T-helper 17 cell (primary cell): ENCODE measurements at regions not wholly inside any gene's neighbourhood (a gene's known extent, or its start where the extent isn't known, plus 50 kb on each side); places are given as distances from the start of the nearest gene placed in this dataset.

ENCODE experiments used
- ATAC-seq: fragments of 150-1000 bp; cut with Tn5 transposase; 2 replicates; pipeline ENCODE4 v1.10.0; 2021; ENCODE audit warnings: mild to moderate bottlenecking, moderate library complexity
- DNase-seq, 3 donors: peaks; one replicate each; pipeline versions ENCODE4 v3.0.0 to v3.0.0-alpha.2; 2020 to 2021
- H3K9me3 ChIP-seq: one replicate; pipeline ENCODE4 v1.7.0; 2013; ENCODE audit warnings: low read length, mild to moderate bottlenecking; ENCODE audit not compliant: control insufficient read depth, poor library complexity, severe bottlenecking
- H3K27ac Mint-ChIP-seq: one replicate; pipeline ENCODE4 v1.8.0; 2022; ENCODE audit warnings: mild to moderate bottlenecking, moderate library complexity, mixed read lengths
- H3K27me3 Mint-ChIP-seq: one replicate; pipeline ENCODE4 v1.8.0; 2022; ENCODE audit warnings: mixed read lengths
- H3K36me3 Mint-ChIP-seq: one replicate; pipeline ENCODE4 v1.8.0; 2022; ENCODE audit warnings: low read depth, mixed read lengths
- H3K4me1 Mint-ChIP-seq: one replicate; pipeline ENCODE4 v1.8.0; 2022; ENCODE audit warnings: mild to moderate bottlenecking, mixed read lengths
- H3K4me3 Mint-ChIP-seq: one replicate; pipeline ENCODE4 v1.8.0; 2022; ENCODE audit warnings: mild to moderate bottlenecking, moderate library complexity, mixed read lengths

GRCh38 chr9:107881626-107882300, 392.2 kb upstream of the KLF4 start:
- Mint-ChIP-seq H3K4me1 (no peaks in the 10 kb centered on the region), H3K27ac (no peak overlapping the region), H3K36me3 (no peaks in the 10 kb centered on the region), H3K4me3 (no peak overlapping the region), H3K27me3 (no peaks in the 10 kb centered on the region)
- DNase-seq (no peak), ATAC-seq (no peak)
- no peaks in the 10 kb centered on the region for H3K9me3 ChIP-seq

GRCh38 chr9:107878462-107878861, 388.9 kb upstream of the KLF4 start:
- no peak overlapping the region for H3K4me3 Mint-ChIP-seq
- H3K27me3 Mint-ChIP-seq = no peaks in the 10 kb centered on the region
- no peaks in the 10 kb centered on the region for H3K36me3 Mint-ChIP-seq
- ATAC-seq = no peak
- no peaks in the 10 kb centered on the region for H3K4me1 Mint-ChIP-seq
- no peak overlapping the region for H3K27ac Mint-ChIP-seq
- H3K9me3 ChIP-seq = no peaks in the 10 kb centered on the region
- DNase-seq = no peak

- Mint-ChIP-seq H3K36me3 (no peaks in the 10 kb centered on the region), H3K27ac (no peak overlapping the region), H3K27me3 (no peaks in the 10 kb centered on the region), H3K4me3 (no peak overlapping the region), H3K4me1 (no peaks in the 10 kb centered on the region)
- no peak for ATAC-seq
- DNase-seq = no peak
- no peaks in the 10 kb centered on the region for H3K9me3 ChIP-seq
Measured at GRCh38 chr9:107875571-107875980, 386.0 kb upstream of the KLF4 start.

GRCh38 chr9:107874591-107875369, 385.2 kb upstream of the KLF4 start:
- H3K27me3 Mint-ChIP-seq = no peaks in the 10 kb centered on the region
- no peaks in the 10 kb centered on the region for H3K4me1 Mint-ChIP-seq
- H3K36me3 Mint-ChIP-seq = no peaks in the 10 kb centered on the region
- no peaks in the 10 kb centered on the region for H3K9me3 ChIP-seq
- no peak overlapping the region for H3K27ac Mint-ChIP-seq
- DNase-seq (no peak), ATAC-seq (no peak)
- no peak overlapping the region for H3K4me3 Mint-ChIP-seq

GRCh38 chr9:107874137-107874536, 384.6 kb upstream of the KLF4 start:
- ATAC-seq (no peak), DNase-seq (no peak)
- no peak overlapping the region for H3K4me3 Mint-ChIP-seq
- H3K36me3 Mint-ChIP-seq = no peaks in the 10 kb centered on the region
- H3K4me1 Mint-ChIP-seq = no peaks in the 10 kb centered on the region
- H3K9me3 ChIP-seq = no peaks in the 10 kb centered on the region
- H3K27me3 Mint-ChIP-seq = no peaks in the 10 kb centered on the region
- no peak overlapping the region for H3K27ac Mint-ChIP-seq

GRCh38 chr9:107872457-107873192, 383.1 kb upstream of the KLF4 start:
- ATAC-seq = no peak
- H3K4me3 Mint-ChIP-seq = no peak overlapping the region
- H3K9me3 ChIP-seq = no peaks in the 10 kb centered on the region
- no peaks in the 10 kb centered on the region for H3K4me1 Mint-ChIP-seq
- no peaks in the 10 kb centered on the region for H3K36me3 Mint-ChIP-seq
- no peaks in the 10 kb centered on the region for H3K27me3 Mint-ChIP-seq
- no peak overlapping the region for H3K27ac Mint-ChIP-seq
- DNase-seq = no peak

GRCh38 chr9:107870927-107871680, 381.5 kb upstream of the KLF4 start:
- Mint-ChIP-seq H3K4me1 (no peaks in the 10 kb centered on the region), H3K4me3 (no peak overlapping the region)

GRCh38 chr9:107870221-107870620, 380.7 kb upstream of the KLF4 start:
- DNase-seq = no peak
- Mint-ChIP-seq H3K36me3 (no peaks in the 10 kb centered on the region), H3K4me3 (no peak overlapping the region), H3K4me1 (no peaks in the 10 kb centered on the region), H3K27ac (no peak overlapping the region), H3K27me3 (no peaks in the 10 kb centered on the region)
- H3K9me3 ChIP-seq = no peaks in the 10 kb centered on the region
- ATAC-seq = no peak

More at GRCh38 chr9:107870927-107871680, 381.5 kb upstream of the KLF4 start:
- no peaks in the 10 kb centered on the region for H3K27me3 Mint-ChIP-seq
- no peaks in the 10 kb centered on the region for H3K36me3 Mint-ChIP-seq
- H3K9me3 ChIP-seq = no peaks in the 10 kb centered on the region
- ATAC-seq = no peak
- no peak overlapping the region for H3K27ac Mint-ChIP-seq
- DNase-seq = no peak

- Mint-ChIP-seq H3K4me1 (no peaks in the 10 kb centered on the region), H3K27me3 (no peaks in the 10 kb centered on the region), H3K27ac (no peak overlapping the region), H3K36me3 (no peaks in the 10 kb centered on the region), H3K4me3 (no peak overlapping the region)
- no peaks in the 10 kb centered on the region for H3K9me3 ChIP-seq
- no peak for DNase-seq
- ATAC-seq = no peak
Measured at GRCh38 chr9:107869111-107869510, 379.5 kb upstream of the KLF4 start.

- Mint-ChIP-seq H3K4me3 (no peak overlapping the region), H3K27ac (no peak overlapping the region), H3K36me3 (no peaks in the 10 kb centered on the region), H3K4me1 (no peaks in the 10 kb centered on the region), H3K27me3 (no peaks in the 10 kb centered on the region)
- DNase-seq (no peak), ATAC-seq (no peak)
- no peaks in the 10 kb centered on the region for H3K9me3 ChIP-seq
Measured at GRCh38 chr9:107868186-107868585, 378.6 kb upstream of the KLF4 start.

GRCh38 chr9:107867738-107868137, 378.2 kb upstream of the KLF4 start:
- DNase-seq = no peak
- no peak overlapping the region for H3K4me3 Mint-ChIP-seq
- H3K4me1 Mint-ChIP-seq = no peaks in the 10 kb centered on the region
- no peaks in the 10 kb centered on the region for H3K36me3 Mint-ChIP-seq
- H3K27ac Mint-ChIP-seq = no peak overlapping the region
- no peaks in the 10 kb centered on the region for H3K9me3 ChIP-seq
- H3K27me3 Mint-ChIP-seq = no peaks in the 10 kb centered on the region
- ATAC-seq = no peak

GRCh38 chr9:107866711-107867311, 377.2 kb upstream of the KLF4 start:
- Mint-ChIP-seq H3K4me1 (no peaks in the 10 kb centered on the region), H3K4me3 (no peak overlapping the region), H3K27ac (no peak overlapping the region), H3K36me3 (no peaks in the 10 kb centered on the region), H3K27me3 (no peaks in the 10 kb centered on the region)
- H3K9me3 ChIP-seq = no peaks in the 10 kb centered on the region
- no peak for DNase-seq
- ATAC-seq = no peak

GRCh38 chr9:107863396-107863795, 373.8 kb upstream of the KLF4 start:
- no peaks in the 10 kb centered on the region for H3K4me1 Mint-ChIP-seq
- H3K9me3 ChIP-seq = no peaks in the 10 kb centered on the region
- H3K27me3 Mint-ChIP-seq = no peaks in the 10 kb centered on the region
- no peak overlapping the region for H3K27ac Mint-ChIP-seq
- ATAC-seq (no peak), DNase-seq (no peak)
- no peaks in the 10 kb centered on the region for H3K36me3 Mint-ChIP-seq
- no peak overlapping the region for H3K4me3 Mint-ChIP-seq
